ENCODE measurements at regions not wholly inside any gene's neighbourhood (a gene's known extent, or its start where the extent isn't known, plus 50 kb on each side); places are given as distances from the start of the nearest gene placed in this dataset.
"Not testable (repeated sequence)": the region's sequence is repeated elsewhere in the genome, so short reads cannot be mapped to it uniquely, and the experiment has no call there.

DNA sequence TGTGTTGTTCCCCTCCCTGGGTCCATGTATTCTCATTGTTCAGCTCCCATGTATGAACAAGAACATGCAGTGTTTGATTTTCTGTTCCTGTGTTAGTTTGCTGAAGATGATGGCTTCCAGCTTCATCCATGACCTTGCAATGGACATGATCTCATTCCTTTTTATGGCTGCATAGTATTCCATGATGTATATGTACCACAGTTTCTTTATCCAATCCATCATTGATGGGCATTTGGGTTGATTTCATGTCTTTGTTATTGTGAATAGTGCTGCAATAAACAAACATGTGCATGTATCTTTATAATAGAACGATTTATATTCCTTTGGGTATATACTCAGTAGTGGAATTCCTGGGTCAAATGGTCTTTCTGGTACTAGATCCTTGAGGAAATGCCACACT is 65.1 kb upstream of the SLC13A1 start:
- TF ChIP-seq SUZ12 (IDR thresholded peaks at IDR 0.05; ENCODE audit: extremely low read depth, insufficient read depth, insufficient read length); YY1 (IDR thresholded peaks at IDR 0.05; ENCODE audit: insufficient read depth, insufficient read length): not testable (repeated sequence)

All from NT2/D1 (cell line).